Cardiac fibroblast (primary cell): ENCODE measurements at regions not wholly inside any gene's neighbourhood (a gene's known extent, or its start where the extent isn't known, plus 50 kb on each side); places are given as distances from the start of the nearest gene placed in this dataset.

ENCODE experiments used
- DNase-seq, 2 donors: peaks; one replicate each; pipeline versions ENCODE4 v3.0.0 to v3.0.0-alpha.2; 2010; ENCODE audit warnings: low read depth in 2 of 2
- H3K4me3 ChIP-seq, 2 donors: replicated peaks in 1 of 2; 1 replicate in 1 of 2; 2 replicates in 1 of 2; pipeline ENCODE4 v1.5.1; 2011; ENCODE audit warnings: low read depth in 2 of 2, low read length in 2 of 2, mild to moderate bottlenecking in 2 of 2, moderate library complexity in 1 of 2
- CTCF ChIP-seq: IDR thresholded peaks from one replicate; pipeline ENCODE4 v1.5.1; 2011; ENCODE audit warnings: low read depth, mild to moderate bottlenecking, low read length, inconsistent platforms

- TF ChIP-seq CTCF = no peak
- DNase-seq = no peak
- no peak overlapping the region for H3K4me3 ChIP-seq
These were observed 257.2 kb downstream of the TXNL1 start for GRCh38 chr18:56381196-56381595.

- no peak for DNase-seq
- H3K4me3 ChIP-seq = no peak overlapping the region
- TF ChIP-seq CTCF = no peak
These were observed 257.7 kb downstream of the TXNL1 start for GRCh38 chr18:56380685-56381084.

DNA sequence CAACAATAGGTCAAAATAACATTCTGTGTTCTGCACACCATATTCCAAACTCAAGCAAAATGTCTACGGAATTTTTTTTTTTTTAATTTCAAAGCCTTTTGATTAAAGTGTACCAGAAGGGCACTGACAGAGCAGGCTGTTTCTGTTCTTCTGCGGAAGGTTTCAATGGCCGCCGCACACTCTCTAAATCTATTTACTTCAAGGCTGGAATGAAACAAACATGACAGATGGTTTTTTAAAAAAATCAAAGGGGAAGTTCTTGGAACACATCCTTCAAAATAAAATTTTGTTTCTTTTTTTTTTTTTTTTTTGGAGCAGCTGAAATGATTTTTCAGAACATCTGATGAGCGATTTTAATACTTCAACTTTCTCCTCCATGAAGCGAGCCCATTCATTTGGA, 259.1 kb downstream of the TXNL1 start:
- H3K4me3 ChIP-seq = no peak overlapping the region
- no peak for TF ChIP-seq CTCF
- no peak for DNase-seq

- H3K4me3 ChIP-seq = no peak overlapping the region
- DNase-seq = peak in 1 of 2 donors; percentile 4
- TF ChIP-seq CTCF = no peak
These were observed 261.2 kb downstream of the TXNL1 start for GRCh38 chr18:56377231-56377630.

DNA sequence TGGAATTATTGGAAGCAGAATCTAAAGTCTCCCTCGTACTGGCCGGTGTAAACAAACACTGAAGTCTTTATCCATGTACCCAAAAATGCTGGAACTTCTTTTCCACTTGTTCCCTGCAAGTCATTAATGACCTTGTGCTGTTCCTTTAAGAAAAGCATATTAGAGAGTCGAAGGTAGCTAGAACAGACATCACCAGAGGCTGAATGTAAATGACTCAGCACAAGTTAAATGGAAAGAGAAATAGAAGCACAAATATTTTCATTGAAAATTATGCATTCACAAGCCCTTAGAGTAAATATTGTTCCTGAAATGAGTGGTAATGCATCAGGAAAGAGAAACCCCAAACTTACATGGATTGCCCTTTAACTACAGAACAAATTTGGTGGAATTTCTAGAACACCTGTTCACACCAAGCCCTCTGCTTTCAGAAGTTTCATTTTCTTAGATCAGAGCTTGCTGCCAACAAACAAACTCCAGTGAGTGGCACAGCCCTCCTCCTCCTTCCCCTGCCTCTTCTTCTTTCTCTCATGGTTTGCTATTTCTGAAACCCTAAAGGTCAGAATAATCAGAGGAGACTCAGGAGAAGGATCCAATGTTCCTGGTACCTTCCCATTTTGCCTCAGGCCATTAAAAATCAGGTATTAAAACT, 264.3 kb downstream of the TXNL1 start:
- no peak overlapping the region for H3K4me3 ChIP-seq
- TF ChIP-seq CTCF = no peak
- peak in 1 of 2 donors; percentile 39 for DNase-seq

DNA sequence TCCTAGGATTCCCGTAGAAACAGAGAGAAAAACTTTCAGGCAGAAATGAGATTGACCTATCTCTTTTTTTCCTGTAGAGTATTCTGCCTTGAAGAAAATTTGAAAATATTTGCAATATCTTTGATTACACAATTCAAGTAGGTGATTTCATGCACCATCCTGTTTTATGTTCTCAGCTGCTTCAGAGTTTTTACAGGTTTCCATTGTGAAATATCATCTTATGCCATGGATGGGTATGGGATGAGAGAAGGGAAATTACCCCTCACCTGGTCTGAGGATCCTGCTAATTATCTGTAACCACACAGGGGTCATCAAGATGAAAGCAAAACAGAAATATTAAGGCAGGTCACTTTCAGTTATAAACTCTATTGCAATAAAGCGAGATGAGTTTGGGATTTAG, 264.8 kb downstream of the TXNL1 start:
- H3K4me3 ChIP-seq = no peak overlapping the region
- no peak for TF ChIP-seq CTCF
- no peak for DNase-seq

DNA sequence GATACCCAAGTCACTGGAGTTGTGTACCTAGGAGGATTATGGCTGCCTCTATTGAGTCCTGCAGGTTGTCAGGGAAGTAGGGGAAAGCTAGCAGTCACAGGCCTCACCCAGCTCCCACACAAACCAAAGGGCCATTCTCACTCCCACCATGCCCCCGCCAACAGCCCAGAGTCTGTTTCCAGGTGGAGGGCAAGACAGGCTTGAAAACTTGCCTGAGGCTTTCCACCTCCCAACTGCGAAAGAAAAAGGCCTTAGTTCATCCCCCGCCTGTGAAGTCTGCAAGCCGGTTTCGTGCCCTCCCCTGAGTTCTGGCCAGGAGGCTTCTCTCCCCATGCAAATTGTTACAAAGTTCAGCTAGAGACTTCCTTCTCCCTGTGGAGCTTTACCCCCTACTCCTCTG, 270.3 kb downstream of the TXNL1 start:
- no peak for TF ChIP-seq CTCF
- H3K4me3 ChIP-seq = no peak overlapping the region
- DNase-seq = no peak
